GM19395 (cell line): ENCODE measurements at regions not wholly inside any gene's neighbourhood (a gene's known extent, or its start where the extent isn't known, plus 50 kb on each side); places are given as distances from the start of the nearest gene placed in this dataset.

ENCODE experiments used
- ATAC-seq: cut with Tn5 transposase; IDR thresholded peaks from one replicate; pipeline ENCODE4 v1.9.1; 2021; ENCODE audit warnings: mild to moderate bottlenecking, moderate library complexity; ENCODE audit not compliant: unreplicated experiment

GRCh38 chr18:55863391-55863706, 275.4 kb upstream of the TCF4 start:
- ATAC-seq, result no peak

- no peak for ATAC-seq
Observed at GRCh38 chr18:55862693-55863390, 274.9 kb upstream of the TCF4 start.

GRCh38 chr18:55861266-55861665, 273.3 kb upstream of the TCF4 start:
- ATAC-seq, result no peak

GRCh38 chr18:55858661-55859515, 270.9 kb upstream of the TCF4 start:
- no peak for ATAC-seq

GRCh38 chr18:55857956-55858355, 270.0 kb upstream of the TCF4 start:
- no peak for ATAC-seq

- no peak for ATAC-seq
Observed at GRCh38 chr18:55857409-55857808, 269.4 kb upstream of the TCF4 start.

- no peak for ATAC-seq
Observed at GRCh38 chr18:55856679-55857078, 268.7 kb upstream of the TCF4 start.

GRCh38 chr18:55856229-55856628, 268.2 kb upstream of the TCF4 start:
- ATAC-seq, result no peak

- ATAC-seq, result no peak
Observed at GRCh38 chr18:55853268-55853667, 265.3 kb upstream of the TCF4 start.

- ATAC-seq, result no peak
Observed at GRCh38 chr18:55850904-55851303, 262.9 kb upstream of the TCF4 start.

GRCh38 chr18:55849391-55849790, 261.4 kb upstream of the TCF4 start:
- no peak for ATAC-seq

GRCh38 chr18:55847960-55848359, 260.0 kb upstream of the TCF4 start:
- no peak for ATAC-seq

GRCh38 chr18:55845221-55845620, 257.2 kb upstream of the TCF4 start:
- no peak for ATAC-seq

- no peak for ATAC-seq
Observed at GRCh38 chr18:55844382-55844781, 256.4 kb upstream of the TCF4 start.

- no peak for ATAC-seq
Observed at GRCh38 chr18:55841314-55841713, 253.3 kb upstream of the TCF4 start.

GRCh38 chr18:55840601-55841170, 252.7 kb upstream of the TCF4 start:
- ATAC-seq, result no peak

GRCh38 chr18:55839343-55839742, 251.4 kb upstream of the TCF4 start:
- no peak for ATAC-seq

GRCh38 chr18:55838841-55839240, 250.8 kb upstream of the TCF4 start:
- no peak for ATAC-seq

GRCh38 chr18:55838319-55838718, 250.3 kb upstream of the TCF4 start:
- ATAC-seq, result no peak

GRCh38 chr18:55833543-55833942, 245.6 kb upstream of the TCF4 start:
- no peak for ATAC-seq

- ATAC-seq, result no peak
Observed at GRCh38 chr18:55830544-55830943, 242.6 kb upstream of the TCF4 start.

GRCh38 chr18:55821219-55821618, 233.2 kb upstream of the TCF4 start:
- no peak for ATAC-seq
